Gastrocnemius medialis (tissue), 4 donors: ENCODE measurements at regions not wholly inside any gene's neighbourhood (a gene's known extent, or its start where the extent isn't known, plus 50 kb on each side); places are given as distances from the start of the nearest gene placed in this dataset.

ENCODE experiments used
- CTCF ChIP-seq, 5 experiments: fragments of 450-650 bp in 3 of 5; fragments of 200-600 bp in 2 of 5; sonication (generic) in 2 of 5; IDR thresholded peaks in 4 of 5; conservative IDR thresholded peaks in 1 of 5; 1 replicate in 4 of 5; 2 replicates in 1 of 5; pipeline ENCODE4 v1.5.1; 2016 to 2019; ENCODE audit warnings: antibody characterized with exemption in 5 of 5, mild to moderate bottlenecking in 3 of 5, moderate library complexity in 3 of 5
- POLR2A ChIP-seq, 2 donors: fragments of 450-650 bp; IDR thresholded peaks; one replicate each; pipeline ENCODE4 v1.6.1; 2017; ENCODE audit warnings: antibody characterized with exemption in 2 of 2, mild to moderate bottlenecking in 2 of 2, moderate library complexity in 2 of 2

DNA sequence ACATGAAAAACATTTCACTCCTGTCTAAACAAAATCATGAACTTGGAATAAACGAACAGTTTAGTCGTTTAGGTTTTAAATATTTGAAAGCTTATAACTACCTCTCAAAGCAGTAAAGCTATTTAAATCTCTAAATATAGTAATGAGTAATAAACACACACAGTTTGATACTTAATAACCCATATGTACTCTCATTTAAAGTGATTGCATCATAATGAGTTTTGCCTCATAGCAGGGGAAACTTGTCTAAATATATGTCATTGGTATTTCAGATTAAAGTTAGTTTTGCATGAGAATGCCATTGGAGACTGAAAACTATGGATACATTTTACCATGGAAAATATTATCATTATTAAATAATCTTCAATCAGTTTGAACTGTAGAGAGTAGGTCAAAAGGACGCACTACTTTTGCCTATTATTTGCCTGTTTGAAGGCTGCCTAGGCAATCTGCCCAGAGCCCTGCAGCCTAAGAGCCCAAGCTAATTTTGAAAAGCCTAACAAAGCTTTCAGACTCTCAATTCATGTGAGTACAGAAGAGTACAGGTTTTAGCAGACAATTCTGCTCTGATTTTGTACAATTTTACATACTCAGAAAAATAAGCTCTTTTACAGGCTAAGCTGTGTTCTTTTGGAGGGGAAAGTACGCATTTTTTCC is 632.8 kb downstream of the HACE1 start:
- TF ChIP-seq CTCF (IDR thresholded peaks at IDR 0.05 in 4 of 5, conservative IDR thresholded peaks at IDR 0.05 in 1 of 5), result no peak
- TF ChIP-seq POLR2A (IDR thresholded peaks at IDR 0.05), result no peak
